GM12864 (cell line): ENCODE measurements at regions not wholly inside any gene's neighbourhood (a gene's known extent, or its start where the extent isn't known, plus 50 kb on each side); places are given as distances from the start of the nearest gene placed in this dataset.

Experiments
- DNase-seq: peaks from one replicate; pipeline ENCODE4 v3.0.0-alpha.2; 2011; ENCODE audit warnings: low read depth
- H3K4me3 ChIP-seq: 2 replicates; pipeline ENCODE4 v1.5.1; 2011; ENCODE audit warnings: mild to moderate bottlenecking, low read depth, low read length, control low read depth
- TF ChIP-seq, protein P1 (sequence below): IDR thresholded peaks from 2 replicates; pipeline ENCODE4 v1.5.1; 2011; ENCODE audit warnings: low read depth, mild to moderate bottlenecking, moderate library complexity, low read length, control low read depth, inconsistent platforms; ENCODE audit errors: missing control alignments

DNA sequence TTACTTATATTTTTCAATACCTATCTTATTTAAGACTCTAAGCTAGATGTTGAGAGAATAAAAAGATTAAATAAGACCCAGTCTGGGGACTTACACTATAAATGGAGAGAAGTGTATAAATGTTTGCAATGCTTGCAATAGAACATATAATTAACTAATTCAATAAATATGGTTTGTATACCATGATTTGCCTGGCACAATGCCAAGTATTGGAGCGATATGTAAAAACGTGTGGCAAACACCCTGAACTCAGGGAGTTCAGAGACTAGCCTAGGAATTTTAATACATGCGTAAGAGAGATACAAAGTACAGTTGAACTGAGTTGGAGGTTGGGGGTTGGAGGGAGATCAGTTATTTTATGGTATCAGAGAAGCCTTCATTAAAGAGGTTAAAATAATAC lies 251.8 kb upstream of the DDX18 start:
- H3K4me3 ChIP-seq: no peak overlapping the region
- TF ChIP-seq, protein P1, sequence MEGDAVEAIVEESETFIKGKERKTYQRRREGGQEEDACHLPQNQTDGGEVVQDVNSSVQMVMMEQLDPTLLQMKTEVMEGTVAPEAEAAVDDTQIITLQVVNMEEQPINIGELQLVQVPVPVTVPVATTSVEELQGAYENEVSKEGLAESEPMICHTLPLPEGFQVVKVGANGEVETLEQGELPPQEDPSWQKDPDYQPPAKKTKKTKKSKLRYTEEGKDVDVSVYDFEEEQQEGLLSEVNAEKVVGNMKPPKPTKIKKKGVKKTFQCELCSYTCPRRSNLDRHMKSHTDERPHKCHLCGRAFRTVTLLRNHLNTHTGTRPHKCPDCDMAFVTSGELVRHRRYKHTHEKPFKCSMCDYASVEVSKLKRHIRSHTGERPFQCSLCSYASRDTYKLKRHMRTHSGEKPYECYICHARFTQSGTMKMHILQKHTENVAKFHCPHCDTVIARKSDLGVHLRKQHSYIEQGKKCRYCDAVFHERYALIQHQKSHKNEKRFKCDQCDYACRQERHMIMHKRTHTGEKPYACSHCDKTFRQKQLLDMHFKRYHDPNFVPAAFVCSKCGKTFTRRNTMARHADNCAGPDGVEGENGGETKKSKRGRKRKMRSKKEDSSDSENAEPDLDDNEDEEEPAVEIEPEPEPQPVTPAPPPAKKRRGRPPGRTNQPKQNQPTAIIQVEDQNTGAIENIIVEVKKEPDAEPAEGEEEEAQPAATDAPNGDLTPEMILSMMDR: no peak
- DNase-seq: no peak

DNA sequence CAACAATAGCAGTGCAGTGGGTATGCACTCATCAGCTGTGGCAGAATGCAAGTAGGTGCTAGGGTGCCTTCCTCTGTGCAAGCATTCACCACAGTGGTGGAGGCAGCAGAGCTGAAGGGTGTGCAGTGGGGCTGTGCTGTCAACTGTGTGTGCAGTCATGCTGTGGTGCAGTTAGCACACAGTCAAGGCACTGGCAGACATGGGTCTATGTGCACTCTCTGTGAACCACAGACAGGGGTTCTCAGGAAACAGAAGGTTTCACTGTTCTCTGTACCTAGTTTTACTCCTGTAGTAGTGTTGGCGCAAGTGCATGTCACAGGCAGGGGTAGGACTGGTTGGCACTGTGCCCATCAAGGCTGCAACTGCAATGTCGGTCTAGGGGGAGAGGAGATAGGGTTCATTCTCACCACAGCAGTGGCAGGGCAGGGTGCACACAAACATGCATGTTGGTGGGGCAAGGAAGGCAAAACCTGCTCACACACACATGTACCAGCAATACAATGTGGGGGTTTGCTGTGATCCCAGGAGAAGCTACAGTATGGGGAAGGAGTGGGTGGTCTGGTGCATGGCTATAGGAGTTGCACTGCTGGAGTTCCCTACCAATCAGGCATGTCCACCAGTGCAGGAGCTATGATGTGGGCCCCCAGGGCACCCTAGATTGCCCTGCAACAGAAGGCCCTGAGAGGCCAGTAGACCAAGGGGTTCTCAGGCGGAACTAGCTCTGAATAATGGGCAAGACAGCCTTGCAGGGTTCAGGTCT lies 242.7 kb upstream of the DDX18 start:
- no peak overlapping the region for H3K4me3 ChIP-seq
- TF ChIP-seq, protein P1: no peak
- no peak for DNase-seq

DNA sequence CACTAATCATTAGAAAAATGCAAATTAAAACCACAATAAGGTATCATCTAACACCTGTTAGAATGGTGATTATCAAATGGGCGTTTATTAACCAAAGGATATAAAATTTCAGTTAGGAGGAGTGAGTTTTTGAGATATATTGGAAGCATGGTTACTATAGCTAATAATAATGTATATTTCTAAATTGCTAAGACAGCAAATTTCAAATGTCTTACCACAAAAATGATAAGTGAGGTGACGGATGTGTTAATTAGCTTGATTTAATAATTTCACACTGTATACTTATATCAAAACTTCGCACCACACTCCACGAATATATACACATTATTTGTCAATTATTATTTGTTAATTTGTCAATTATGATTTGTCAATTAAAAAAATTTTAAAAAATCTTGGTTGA lies 227.2 kb upstream of the DDX18 start:
- TF ChIP-seq, protein P1: no peak
- H3K4me3 ChIP-seq: no peak overlapping the region
- no peak for DNase-seq

DNA sequence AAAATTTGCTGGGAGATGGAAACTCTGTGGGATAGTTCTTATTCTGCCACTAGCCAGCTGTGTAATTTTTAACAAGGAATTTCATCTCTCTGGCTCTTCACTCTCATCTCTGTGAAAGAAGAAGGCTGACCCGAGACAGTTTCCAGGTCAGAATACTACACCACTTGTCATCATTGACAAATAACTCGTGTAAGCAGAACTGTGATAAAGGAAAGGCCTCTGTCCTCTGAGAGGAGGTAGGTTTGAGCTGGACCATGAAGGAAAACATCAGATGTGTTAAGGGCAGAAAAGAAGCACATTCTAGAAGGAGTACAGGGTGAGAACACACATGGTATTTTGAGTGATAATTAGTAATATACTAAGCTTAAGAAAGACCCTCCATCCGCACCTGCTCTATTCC lies 211.4 kb upstream of the DDX18 start:
- DNase-seq: no peak
- no peak overlapping the region for H3K4me3 ChIP-seq
- TF ChIP-seq, protein P1: no peak

DNA sequence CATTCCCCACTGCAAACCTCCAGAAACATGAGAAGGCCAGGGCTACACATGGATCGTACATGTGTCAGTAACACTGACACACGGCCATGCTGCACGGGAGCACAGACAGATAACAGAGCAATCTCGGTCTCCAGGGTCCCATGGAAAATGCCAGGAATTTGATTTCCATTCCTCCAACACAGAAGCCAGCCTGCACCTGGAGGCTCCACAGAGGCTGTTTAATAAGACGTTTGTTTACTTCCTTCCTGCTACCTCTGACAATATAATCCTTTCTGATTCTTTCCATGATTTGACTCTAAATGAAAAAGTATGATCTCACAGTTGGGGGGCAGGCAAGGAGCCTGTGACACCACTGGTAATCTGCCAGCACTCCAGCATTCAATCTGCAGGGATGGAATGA lies 210.9 kb upstream of the DDX18 start:
- no peak overlapping the region for H3K4me3 ChIP-seq
- no peak for DNase-seq
- TF ChIP-seq, protein P1: no peak

DNA sequence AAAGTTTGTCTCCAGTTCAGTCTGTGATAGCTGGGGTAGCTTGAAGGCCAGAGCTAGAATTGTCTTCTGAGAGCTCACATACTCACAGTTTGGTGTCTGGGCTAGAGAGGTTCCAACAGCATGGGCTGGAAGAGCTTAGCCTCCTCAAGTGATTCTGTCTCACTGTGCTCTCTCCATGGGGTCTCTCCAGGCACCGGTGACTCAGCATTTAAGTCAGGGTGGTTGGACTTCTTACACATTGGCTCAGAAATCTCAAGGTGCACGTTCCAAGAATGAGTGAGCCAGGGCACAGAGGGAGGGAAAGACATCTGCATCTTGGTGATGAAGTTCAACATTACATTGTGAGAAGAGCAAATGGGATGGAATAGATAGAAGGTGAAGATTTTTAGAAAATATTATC lies 207.3 kb upstream of the DDX18 start:
- no peak overlapping the region for H3K4me3 ChIP-seq
- TF ChIP-seq, protein P1: no peak
- DNase-seq: no peak

DNA sequence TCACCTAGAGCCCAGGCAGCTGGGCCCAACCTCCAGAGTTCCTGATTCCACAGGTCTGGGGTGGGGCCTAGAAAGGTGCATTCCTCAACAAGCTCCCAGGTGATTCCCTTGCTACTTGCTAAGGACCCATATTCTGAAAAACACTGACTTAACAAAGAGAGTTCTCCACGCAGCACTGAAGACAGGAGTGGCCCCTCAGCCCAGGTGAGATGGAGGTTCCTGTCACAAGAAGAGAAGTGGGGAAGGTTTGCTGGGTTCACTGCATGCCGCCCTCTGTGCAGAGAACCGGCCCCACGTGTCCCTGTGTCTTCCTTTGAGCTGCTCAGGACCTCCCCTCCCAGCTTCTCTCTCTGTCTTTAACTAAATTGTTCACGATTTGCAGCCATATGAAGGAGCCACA lies 201.4 kb upstream of the DDX18 start:
- H3K4me3 ChIP-seq: no peak overlapping the region
- DNase-seq: no peak
- TF ChIP-seq, protein P1: no peak
